Adipocyte (in vitro differentiated cells): ENCODE measurements at regions not wholly inside any gene's neighbourhood (a gene's known extent, or its start where the extent isn't known, plus 50 kb on each side); places are given as distances from the start of the nearest gene placed in this dataset.
"Not testable (repeated sequence)": the region's sequence is repeated elsewhere in the genome, so short reads cannot be mapped to it uniquely, and the experiment has no call there.

Experiments
- DNase-seq: peaks from one replicate; pipeline ENCODE4 v3.0.0-alpha.2; 2015; ENCODE audit warnings: low read depth
- H3K27me3 ChIP-seq: replicated peaks from 2 replicates; pipeline ENCODE4 v1.7.0; 2013; ENCODE audit warnings: mild to moderate bottlenecking, low read length, moderate library complexity; ENCODE audit not compliant: control insufficient read depth, insufficient read depth
- H3K36me3 ChIP-seq: 2 replicates; pipeline ENCODE4 v1.7.0; 2013; ENCODE audit warnings: low read length, mild to moderate bottlenecking, moderate library complexity; ENCODE audit not compliant: control insufficient read depth, insufficient read depth, severe bottlenecking
- H3K4me1 ChIP-seq: 2 replicates; pipeline ENCODE4 v1.7.0; 2013; ENCODE audit warnings: mild to moderate bottlenecking, low read length, moderate library complexity; ENCODE audit not compliant: control insufficient read depth, insufficient read depth
- H3K4me3 ChIP-seq: 2 replicates; pipeline ENCODE4 v1.7.0; 2013; ENCODE audit warnings: mild to moderate bottlenecking, low read length, moderate library complexity
- H3K9ac ChIP-seq: 2 replicates; pipeline ENCODE4 v1.7.0; 2013; ENCODE audit warnings: mild to moderate bottlenecking, low read length, moderate library complexity
- H3K9me3 ChIP-seq: 2 replicates; pipeline ENCODE4 v1.7.0; 2013; ENCODE audit warnings: mild to moderate bottlenecking, low read length, moderate library complexity; ENCODE audit not compliant: control insufficient read depth

DNA sequence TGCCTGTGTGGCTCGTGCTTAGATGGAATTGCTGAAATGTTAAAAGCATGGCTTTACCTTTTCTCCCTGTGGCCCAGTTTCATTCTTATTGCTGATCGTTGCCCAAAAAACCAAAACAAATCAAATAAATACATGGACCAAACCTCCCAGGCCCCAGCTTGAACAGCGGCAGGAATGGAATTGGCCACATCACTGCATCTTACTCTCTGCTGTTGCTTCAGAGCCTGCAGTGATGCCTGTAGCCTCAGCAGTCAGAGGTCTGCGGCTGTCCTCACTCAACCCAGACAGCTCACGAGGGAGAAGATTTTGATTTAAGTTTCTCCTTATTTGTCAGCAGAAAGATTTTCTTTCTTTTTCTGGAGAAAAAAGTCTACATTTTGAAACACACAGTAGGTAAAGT lies 91.5 kb downstream of the NPIPB11 start:
- Histone ChIP-seq H3K27me3 (no peaks in the 10 kb centered on the region), H3K9ac (no peak overlapping the region), H3K36me3 (no peaks in the 10 kb centered on the region), H3K4me1 (peaks cover 20% of the 10 kb centered on the region), H3K9me3 (no peaks in the 10 kb centered on the region), H3K4me3 (no peak overlapping the region)
- DNase-seq: no peak

DNA sequence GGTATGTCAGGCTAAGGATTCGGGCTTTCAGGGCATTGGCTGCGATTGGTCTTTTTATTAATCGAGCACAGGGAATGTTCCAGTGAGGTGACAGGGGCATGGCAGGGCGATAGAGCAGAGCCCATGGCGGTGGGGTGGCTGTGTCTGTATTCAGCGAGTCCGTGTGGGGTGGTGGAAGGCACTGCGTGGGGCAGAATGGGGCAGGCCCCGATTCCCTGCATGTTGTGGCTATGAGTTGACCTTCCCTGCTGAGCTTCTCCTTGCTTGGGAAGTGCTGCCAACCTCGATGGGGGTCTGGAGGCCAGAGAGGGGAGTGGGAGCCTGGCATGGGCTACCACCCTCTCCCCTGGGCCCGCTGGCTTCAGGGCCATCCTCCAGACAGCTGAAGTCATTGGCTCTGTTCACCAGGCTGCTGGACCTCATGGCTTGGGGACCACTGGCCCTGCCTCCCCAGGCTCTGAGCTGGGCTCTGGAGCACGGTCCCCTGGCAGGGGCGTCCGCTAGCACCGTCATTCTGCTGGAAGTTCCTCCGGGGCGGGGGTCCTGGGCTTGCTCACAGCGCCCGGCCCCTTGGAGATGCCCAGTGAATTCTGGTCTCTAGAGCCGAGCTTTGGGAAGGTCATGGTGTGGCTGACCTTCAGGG lies 92.1 kb downstream of the NPIPB11 start:
- H3K4me1 ChIP-seq: peaks cover 20% of the 10 kb centered on the region
- no peaks in the 10 kb centered on the region for H3K9me3 ChIP-seq
- DNase-seq: no peak
- H3K27me3 ChIP-seq: no peaks in the 10 kb centered on the region
- H3K4me3 ChIP-seq: no peak overlapping the region
- H3K9ac ChIP-seq: no peak overlapping the region
- no peaks in the 10 kb centered on the region for H3K36me3 ChIP-seq

DNA sequence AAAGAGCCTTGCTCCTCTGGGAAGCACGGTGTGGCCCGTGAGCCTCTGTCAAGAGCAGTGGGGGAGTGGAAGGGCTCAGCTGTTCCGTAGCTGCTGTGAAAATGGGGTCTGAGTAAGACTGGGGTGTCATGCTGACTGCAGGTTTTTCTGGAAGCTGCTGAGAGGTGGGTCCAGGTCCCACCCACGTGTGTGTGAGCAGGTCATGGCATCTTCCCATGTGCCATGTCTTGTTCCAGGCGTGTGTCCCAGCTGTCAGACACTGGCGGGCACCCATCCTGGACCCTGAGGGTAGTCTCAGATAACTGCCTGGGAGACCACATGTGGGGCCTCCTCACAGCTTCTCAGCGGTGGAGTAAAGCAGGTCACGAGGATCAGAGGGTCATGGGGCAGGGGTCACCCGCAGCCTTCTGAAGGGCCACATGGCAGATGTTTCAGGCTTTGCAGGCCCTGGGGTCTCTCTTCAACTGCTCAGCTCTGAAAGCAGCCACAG lies 92.9 kb downstream of the NPIPB11 start:
- Histone ChIP-seq H3K36me3 (no peaks in the 10 kb centered on the region), H3K9me3 (no peaks in the 10 kb centered on the region), H3K27me3 (no peaks in the 10 kb centered on the region), H3K4me3 (no peak overlapping the region), H3K9ac (no peak overlapping the region), H3K4me1 (peaks cover 20% of the 10 kb centered on the region)
- DNase-seq: no peak

DNA sequence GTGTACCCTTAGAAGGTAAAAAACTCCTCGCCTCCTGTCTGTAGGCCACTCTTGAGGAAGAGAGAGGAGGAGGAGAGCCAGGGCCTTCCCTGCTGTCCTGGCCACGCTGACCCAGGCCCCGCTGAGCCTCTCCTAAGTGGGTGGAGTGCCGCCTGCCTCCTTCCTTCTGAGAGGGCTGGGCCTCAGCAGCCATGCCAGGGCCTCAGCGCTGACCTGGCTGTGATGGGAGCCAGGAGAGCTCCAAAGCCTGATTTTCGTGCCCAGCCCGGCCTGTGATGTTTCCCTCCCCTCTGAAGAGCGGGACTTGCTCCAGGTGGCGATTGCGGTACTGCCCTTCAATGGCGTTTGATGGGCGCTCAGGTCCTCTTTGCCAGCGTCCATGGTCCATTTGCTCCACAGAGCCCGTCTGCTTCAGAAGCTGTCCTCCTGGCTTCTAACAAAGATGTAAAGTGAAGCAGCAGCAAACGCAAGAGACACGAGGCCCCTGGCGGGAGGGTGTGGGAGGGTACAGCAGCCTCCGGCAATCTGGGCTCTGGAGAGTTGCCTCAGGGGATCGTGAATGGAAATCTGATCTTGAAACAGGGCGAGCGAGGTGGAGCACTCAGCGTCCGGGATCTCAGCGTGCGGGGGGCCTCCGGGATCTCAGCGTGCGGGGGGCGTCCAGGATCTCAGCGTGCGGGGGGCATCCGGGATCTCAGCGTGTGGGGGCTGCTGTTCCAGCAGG lies 93.5 kb downstream of the NPIPB11 start:
- H3K4me3 ChIP-seq: no peak overlapping the region
- no peak for DNase-seq
- H3K9ac ChIP-seq: no peak overlapping the region
- H3K9me3 ChIP-seq: no peaks in the 10 kb centered on the region
- no peaks in the 10 kb centered on the region for H3K36me3 ChIP-seq
- H3K4me1 ChIP-seq: peaks cover 17% of the 10 kb centered on the region
- H3K27me3 ChIP-seq: no peaks in the 10 kb centered on the region

DNA sequence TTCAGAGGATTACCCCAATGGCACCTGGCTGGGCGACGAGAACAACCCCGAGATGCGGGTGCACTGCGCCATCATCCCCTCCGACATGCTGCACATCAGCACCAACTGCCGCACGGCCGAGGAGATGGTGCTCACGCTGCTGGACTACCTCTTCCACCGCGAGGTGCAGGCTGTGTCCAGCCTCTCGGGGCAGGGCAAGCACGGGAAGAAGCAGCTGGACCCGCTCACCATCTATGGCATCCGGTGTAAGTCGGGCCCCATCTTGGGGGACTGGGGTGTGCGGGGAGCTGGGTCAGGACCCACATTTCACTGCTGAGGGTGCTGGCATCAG lies 94.2 kb downstream of the NPIPB11 start:
- H3K4me3 ChIP-seq, H3K27me3 ChIP-seq, H3K36me3 ChIP-seq, H3K9me3 ChIP-seq, H3K9ac ChIP-seq, DNase-seq: not testable (repeated sequence)
- H3K4me1 ChIP-seq: peaks cover 20% of the 10 kb centered on the region

DNA sequence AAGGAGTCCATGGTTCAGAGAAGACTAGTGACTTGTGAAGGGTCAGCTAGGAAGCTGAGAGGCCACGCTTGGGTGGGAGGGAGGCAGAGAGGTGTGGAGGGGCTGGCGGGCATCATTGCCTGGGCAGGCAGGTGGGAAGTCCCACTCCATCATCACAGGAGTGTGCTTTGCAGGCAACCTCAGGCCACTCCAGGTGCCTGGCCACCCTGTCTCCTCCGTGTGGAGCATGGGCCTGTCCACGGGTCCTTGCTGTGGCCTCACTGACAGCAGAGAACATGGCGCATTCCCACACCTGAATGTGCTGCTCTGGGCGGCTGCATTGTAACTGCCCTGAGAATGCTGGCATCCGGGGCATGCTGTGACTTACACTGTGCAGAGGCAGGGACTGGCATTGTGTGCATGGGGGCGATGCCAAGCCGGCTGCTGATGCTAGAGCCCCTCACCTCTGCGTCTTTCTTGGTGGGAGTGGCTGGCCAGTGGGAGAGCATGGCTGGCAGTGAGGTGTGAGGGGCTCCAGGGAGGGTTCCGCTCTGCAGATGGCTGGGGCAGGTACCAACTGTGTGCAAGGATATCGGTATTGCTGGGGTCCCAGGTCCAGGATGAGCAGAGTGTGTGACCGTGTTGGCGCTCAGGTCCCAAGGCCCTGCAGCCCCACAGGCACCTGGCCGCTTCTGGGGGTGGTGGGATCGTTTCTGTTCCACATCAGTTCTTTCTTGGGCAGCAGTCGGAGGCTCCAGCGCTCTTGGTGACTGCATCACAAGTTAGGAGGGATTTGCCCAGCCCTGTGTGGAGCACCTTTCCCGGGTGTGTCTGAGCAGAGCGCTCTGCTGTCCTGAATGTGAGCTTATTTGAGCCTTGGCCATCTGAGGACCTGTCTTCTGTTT lies 94.8 kb downstream of the NPIPB11 start:
- Histone ChIP-seq H3K36me3 (no peaks in the 10 kb centered on the region), H3K4me3 (no peak overlapping the region), H3K4me1 (peaks cover 27% of the 10 kb centered on the region), H3K27me3 (no peaks in the 10 kb centered on the region), H3K9me3 (no peaks in the 10 kb centered on the region), H3K9ac (no peak overlapping the region)
- DNase-seq: no peak

DNA sequence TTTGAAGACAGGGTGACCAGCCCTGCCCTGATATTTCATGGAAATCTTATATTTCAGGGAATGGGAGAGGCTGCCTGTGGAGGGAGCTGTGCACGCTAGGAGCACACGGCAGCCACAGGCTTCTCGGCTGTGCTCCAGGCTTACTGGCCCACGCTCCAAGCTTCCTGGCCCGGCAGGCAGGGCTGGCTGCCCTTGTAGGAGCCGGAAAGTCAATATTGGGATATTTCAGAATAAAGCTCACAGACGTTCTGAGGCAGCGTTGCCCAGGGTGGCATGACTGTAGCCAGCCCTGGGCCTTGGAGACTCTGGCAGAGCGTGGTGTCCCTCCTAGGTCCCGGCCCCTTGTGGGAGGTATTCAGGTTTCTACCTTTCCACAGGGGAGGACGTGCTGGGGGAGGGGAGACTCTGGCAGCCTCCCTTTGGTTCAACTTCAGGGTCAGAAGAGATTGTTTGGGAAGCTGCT lies 95.6 kb downstream of the NPIPB11 start:
- H3K36me3 ChIP-seq: no peaks in the 10 kb centered on the region
- no peaks in the 10 kb centered on the region for H3K27me3 ChIP-seq
- peak overlapping the region; percentile 29 for H3K9ac ChIP-seq
- no peak overlapping the region for H3K4me3 ChIP-seq
- no peaks in the 10 kb centered on the region for H3K9me3 ChIP-seq
- peaks cover 28% of the 10 kb centered on the region for H3K4me1 ChIP-seq
- no peak for DNase-seq

DNA sequence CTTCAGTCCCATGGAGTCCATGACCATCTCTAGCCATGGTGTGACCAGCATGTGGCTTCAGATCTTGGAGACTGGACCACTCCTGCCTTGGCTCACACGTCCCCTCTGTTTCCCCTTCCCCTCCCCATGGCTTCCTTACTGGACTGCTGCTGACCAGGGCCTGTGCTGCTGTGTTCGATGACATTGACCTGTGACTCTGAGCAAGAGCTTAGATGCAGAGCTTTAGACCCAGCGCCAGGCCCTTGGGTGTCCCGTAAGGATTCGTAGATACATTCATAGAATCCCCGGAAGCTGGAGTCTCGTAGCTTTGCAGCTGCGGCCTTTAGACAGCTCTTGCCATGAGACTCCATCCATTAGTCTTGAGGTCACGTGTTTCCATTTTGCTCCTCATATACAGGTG lies 96.3 kb downstream of the NPIPB11 start:
- H3K4me3 ChIP-seq, H3K36me3 ChIP-seq, H3K27me3 ChIP-seq, DNase-seq, H3K9ac ChIP-seq, H3K9me3 ChIP-seq: not testable (repeated sequence)
- peaks cover 25% of the 10 kb centered on the region for H3K4me1 ChIP-seq

DNA sequence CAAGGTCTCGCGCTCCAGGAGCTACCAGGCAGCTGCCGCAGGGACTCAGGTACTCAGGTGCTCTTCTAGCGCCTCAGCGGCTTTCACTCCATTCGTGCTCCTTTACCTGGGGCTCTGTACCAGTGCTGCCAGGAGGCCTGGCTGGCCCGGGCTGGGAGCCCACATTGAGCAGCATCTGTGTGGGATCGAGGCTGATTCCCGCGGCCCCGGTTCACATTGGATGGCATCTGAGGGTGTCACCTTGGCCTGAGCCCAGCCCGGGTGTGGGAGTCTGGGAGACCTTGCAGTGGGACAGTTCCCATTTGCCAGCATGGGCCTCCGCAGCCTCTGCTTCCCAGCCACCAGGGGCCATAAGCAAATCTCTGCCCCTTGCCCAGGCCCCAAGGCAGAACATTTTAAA lies 96.9 kb downstream of the NPIPB11 start:
- H3K9ac ChIP-seq, H3K9me3 ChIP-seq, DNase-seq, H3K27me3 ChIP-seq, H3K36me3 ChIP-seq, H3K4me3 ChIP-seq: not testable (repeated sequence)
- H3K4me1 ChIP-seq: peaks cover 25% of the 10 kb centered on the region

DNA sequence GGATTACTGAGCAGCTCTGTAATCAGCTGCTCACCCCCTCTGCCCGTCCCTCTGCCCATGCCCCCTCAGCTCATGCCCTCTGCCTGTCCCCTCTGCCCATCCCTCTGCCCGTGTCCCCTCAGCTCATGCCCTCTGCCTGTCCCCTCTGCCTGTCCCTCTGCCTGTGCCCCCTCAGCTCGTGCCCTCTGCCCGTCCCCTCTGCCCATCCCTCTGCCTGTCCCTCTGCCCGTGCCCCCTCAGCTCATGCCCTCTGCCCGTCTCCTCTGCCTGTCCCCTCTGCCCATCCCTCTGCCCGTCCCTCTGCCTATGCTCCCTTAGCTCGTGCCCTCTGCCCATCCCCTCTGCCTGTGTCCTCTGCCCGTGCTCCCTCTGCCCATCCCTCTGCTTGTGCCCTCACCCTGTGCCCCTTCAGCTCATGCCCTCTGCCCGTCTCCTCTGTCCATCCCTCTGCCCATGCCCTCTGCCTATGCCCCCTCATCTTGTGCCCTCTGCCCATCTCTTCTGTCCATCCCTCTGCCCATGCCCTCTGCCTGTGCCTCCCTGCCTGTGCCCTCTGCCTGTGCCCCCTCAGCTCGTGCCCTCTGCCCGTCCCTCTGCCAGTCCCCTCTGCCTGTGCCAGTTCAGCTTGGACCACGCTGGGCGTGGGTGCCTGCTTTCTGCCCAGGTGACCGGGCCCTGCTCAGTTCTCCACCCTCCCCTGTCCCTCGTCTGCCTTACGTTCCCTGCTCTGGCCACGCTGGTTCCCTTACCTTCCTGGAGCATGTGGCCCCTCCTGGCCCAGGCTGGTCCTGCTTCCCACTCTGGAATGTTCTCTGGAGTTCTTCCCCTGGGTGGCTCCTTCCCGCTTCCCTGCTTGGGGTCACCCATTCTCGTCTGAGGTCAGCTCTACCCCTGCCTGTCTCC lies 97.6 kb downstream of the NPIPB11 start:
- Histone ChIP-seq H3K4me1 (peaks cover 25% of the 10 kb centered on the region), H3K36me3 (no peaks in the 10 kb centered on the region), H3K9me3 (no peaks in the 10 kb centered on the region), H3K4me3 (no peak overlapping the region), H3K9ac (no peak overlapping the region), H3K27me3 (no peaks in the 10 kb centered on the region)
- DNase-seq: no peak
